HG03097 (cell line): ENCODE measurements at regions not wholly inside any gene's neighbourhood (a gene's known extent, or its start where the extent isn't known, plus 50 kb on each side); places are given as distances from the start of the nearest gene placed in this dataset.
"Not testable (repeated sequence)": the region's sequence is repeated elsewhere in the genome, so short reads cannot be mapped to it uniquely, and the experiment has no call there.

Source experiments
- ATAC-seq: cut with Tn5 transposase; IDR thresholded peaks from one replicate; pipeline ENCODE4 v1.9.1; 2021; ENCODE audit not compliant: unreplicated experiment, low FRiP score

DNA sequence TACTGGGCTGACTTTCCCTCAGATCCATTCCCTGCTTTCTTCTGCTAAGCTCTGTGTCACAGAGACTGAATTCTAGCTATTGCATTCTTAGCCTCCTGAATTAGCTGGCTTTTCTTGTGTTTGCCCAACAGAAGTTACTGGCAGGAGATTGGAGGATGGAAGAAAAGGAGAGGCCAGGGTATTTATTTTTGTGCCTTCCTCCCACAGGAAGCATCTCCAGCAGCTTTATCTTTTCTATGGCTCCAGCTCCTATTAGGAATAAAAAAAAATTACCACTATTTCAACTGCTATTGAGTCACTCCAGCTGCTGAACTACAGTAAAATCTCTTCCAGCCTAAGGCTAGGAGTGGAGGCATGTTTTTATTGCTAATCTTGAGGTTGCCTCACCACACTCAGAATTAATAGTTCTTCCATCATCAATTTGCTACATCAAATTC, 492.4 kb downstream of the RFPL4B start:
- no peak for ATAC-seq

DNA sequence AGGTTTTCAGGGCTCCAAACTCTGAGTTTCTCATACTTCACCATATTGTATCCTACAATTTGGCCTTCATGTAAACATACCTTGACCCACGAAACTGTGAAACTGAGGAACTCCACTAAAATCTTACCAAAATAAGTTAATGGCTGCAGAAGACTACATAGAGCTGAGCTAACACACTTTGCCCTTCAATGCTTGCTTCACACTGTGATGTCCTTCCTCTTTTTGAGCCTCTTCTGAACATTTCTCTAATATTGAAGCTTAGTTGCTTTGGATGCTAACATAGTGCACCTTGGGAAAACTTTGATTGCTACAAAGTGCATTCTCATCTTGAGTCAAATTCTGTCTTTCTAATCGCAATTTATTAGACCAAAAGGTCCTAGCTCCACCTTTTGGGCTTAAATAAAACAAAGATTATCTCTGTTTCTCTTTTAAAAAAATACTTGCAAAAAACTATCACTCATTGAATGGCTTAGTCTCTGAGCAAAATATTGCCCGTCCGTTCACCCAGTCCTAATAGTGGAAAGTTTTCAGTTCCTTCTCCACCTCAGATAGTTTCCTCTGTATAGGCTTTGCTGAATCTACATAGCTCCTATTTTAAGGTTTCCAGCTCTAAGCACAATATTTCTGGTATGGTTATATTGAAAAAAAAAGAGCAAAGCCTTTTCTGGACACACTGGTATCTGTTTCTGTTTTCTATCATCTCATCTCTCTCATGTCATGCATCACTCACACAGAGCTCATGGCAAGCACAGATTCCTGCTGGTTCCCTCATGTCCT, 494.6 kb downstream of the RFPL4B start:
- no peak for ATAC-seq

DNA sequence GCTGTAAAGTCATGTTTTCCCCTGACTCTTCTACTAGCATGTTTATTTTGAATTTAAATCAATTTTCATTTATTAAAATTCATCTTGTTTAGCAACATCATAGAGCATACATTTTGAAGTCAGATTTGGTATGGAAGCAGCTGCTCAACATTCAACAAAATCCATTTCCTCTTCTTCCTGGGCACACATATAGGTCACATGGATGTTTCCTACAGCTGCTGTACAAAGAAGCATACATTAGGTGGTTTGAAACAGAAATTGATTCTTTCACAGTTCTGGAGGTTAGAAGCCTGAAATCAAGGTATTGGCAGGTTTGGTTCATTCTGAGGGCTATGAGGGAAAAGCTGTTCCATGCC, 495.2 kb downstream of the RFPL4B start:
- no peak for ATAC-seq

DNA sequence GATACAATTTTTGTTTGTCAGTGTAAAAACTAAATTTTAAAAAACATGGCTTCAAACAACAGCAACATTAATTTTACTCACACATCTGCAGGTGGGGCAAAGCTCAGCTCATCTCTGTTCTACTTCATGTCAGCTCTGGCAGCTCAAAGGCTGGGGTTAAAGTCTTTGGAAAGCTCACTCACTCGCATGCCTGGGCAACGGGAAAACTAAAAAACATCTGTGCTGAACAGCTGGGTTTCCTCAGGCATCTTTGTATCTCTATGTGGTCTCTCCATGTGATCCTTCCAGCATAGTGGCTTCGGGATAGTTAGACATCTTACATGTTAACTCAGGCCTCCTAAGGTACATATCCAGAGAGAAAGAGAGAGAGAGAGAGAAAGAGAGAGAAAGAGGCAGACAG, 499.6 kb downstream of the RFPL4B start:
- ATAC-seq: no peak

DNA sequence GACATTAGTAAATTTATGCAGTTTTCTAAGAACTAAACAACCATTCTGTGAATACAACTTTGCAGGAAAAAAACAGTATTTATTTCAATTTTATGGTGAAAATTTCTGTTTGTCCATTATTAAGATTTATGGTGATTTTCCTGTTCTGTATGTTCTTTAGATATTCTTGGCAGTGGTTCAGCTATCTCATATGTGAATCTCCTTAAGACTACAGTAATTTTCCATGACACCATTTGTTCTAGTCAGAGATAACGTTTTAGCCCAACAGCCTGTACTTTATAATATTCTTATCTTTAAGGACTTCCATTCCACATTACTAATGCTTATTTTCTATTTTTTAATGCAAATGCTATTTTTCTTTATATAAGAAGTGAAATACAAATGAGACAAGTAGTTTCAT, 504.0 kb downstream of the RFPL4B start:
- no peak for ATAC-seq

DNA sequence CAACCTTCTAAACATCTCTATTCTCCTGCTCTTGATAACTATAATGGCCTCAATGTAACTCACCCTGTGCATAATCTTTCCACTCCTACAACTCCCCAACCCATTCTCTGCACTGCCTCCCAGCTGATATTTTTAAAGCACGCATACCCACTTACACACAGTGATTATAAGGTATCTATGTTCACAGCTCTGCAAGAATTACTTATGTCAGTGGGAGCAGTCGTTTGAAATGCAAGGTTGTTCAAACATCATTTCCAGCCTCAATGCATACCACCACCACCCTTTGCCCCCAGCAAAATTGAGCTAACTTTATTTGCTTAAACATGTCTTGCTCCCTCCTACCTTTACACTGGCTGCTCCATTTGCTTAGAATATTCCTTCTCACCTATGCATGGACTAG, 506.0 kb downstream of the RFPL4B start:
- no peak for ATAC-seq

DNA sequence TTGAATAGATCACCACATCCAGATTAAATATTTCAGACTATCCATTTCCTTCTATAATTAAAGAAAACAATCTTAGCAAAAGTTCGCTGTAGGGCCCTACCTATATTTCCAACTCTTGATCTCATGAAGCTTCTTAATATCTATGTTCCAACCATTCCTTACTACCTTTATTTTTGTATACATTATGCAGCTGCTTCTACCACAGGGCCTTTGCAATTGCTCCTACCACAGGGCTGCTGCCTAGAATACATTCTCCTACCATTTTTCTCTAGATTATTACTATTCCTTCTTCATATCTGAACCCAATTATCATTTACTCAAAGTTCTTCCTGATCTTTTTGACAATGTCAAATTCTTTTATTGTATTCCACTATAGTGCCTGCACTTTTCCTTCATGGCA, 516.6 kb downstream of the RFPL4B start:
- no peak for ATAC-seq

DNA sequence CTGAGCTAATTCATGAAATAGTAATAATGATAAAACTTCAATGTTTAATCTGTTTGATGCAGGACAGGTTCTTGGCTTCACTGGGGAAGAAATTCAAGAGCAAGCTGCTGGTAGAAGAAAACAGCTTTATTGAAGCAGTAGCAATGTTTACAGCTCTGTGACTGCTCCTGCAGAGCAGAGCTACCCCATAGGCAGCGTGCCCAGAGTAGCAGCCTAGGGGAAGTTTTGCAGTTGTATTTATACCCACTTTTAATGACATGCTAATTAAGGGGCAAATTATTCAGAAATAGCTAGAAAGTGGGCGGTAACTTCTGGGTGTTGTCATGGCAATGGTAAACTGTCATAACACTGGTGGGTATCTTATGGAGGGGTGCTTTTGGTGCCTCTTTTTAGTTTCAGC, 518.0 kb downstream of the RFPL4B start:
- no peak for ATAC-seq

DNA sequence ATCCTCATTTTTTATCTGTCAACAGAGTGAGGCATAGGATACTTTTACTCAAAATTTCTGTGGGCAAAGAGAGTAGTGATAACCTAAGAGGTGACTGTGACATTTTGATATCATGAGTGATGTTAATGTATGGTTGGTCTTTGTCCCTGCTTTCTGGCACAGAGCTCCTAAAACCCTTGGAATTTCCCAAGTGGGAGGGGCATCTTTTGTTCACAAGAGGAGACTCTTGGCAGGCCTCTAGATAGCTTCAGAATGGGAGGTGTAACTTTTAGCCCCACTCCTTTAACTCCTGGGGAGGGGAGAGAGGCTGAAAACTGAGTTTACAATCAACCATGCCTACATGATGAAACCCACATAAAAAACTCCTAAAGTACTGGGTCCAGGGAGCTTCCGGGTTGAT, 527.8 kb downstream of the RFPL4B start:
- ATAC-seq: no peak

DNA sequence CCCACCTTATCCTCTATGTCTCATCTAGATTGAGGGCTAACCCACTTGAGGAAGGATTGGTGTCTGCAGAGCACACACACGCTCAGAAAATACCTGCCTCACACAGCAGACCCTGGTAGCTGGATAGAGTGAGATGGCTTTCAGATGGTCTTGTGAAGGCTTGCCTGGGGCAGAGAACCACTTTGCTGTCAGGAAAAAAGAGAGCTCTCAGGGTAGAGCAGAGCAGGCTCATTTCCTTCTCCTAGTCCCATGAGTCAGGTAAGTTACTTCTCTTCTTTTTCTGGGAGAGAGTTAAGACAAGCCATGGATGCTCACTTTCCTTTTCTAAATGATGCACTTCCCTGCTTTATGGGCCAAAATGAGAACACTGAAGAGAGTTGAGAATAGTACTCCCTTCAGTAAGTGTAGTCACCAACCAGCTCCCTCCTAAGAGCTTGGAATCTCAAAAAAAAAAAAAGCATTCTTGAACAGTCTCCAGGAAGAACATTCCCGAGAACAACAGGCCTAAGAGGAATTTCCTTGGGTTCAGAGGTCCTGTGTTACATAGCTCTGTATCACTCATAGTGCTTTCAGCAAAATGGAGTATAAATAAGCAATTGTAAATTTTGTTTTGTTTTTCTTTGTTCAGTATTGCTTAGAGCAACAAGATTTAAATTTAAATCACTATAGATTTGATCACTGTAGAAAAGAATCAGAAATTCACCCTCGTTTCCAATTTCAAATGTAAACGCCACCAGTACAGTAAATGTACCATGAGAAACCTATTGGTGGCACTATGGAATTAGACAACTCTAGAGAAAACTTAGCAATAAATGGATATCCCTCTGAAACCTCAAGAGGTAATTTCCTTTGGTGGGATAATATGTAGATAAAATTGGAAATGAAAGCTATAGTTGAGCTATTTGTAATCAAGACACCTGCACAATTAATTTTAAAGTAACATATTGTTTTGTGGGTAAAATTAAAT, 530.3 kb downstream of the RFPL4B start:
- ATAC-seq: no peak

DNA sequence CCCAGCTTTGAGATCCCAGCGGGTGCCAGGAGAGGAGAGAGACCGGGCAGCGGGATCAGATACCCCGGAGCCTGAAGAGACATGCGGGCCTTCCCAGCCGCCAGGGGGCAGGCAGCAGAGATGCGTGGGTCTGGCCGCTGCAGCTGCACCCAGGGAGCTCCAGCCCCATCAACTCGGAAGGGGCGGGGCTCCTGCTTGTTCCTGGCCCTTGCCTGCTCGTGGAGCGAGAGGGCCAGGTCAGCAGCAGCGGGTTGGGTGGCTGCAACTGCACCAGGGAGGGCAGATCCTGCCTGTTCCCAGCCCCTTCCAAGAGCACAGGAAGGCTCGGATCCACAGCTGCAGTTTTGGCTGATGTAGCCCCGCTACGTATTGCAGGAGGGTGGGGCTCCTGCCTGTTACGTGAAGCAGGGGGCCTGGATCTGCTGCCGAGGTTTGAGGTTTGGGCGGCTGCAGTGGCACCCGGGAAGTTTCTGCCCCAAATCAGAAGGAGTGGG, 532.8 kb downstream of the RFPL4B start:
- ATAC-seq: no peak

DNA sequence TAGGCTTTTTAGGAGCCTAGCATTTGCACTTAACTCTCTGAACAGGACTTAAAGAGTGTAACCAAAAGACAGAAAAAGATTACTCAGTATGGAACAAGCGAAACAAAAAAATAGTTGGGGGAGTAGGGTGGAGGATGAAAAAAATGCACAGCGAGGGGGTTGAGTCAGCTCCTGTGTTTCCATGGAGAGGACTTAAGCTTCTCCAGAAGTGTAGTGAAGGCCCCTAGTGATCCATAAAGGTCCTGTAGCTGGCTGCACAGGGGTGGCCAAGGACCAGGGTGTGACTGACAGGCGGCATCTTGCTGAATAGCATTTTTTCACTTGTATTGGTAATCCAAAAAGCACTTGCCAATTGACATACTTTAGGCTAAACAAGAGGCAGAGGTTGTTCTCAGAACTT, 533.9 kb downstream of the RFPL4B start:
- ATAC-seq: no peak

DNA sequence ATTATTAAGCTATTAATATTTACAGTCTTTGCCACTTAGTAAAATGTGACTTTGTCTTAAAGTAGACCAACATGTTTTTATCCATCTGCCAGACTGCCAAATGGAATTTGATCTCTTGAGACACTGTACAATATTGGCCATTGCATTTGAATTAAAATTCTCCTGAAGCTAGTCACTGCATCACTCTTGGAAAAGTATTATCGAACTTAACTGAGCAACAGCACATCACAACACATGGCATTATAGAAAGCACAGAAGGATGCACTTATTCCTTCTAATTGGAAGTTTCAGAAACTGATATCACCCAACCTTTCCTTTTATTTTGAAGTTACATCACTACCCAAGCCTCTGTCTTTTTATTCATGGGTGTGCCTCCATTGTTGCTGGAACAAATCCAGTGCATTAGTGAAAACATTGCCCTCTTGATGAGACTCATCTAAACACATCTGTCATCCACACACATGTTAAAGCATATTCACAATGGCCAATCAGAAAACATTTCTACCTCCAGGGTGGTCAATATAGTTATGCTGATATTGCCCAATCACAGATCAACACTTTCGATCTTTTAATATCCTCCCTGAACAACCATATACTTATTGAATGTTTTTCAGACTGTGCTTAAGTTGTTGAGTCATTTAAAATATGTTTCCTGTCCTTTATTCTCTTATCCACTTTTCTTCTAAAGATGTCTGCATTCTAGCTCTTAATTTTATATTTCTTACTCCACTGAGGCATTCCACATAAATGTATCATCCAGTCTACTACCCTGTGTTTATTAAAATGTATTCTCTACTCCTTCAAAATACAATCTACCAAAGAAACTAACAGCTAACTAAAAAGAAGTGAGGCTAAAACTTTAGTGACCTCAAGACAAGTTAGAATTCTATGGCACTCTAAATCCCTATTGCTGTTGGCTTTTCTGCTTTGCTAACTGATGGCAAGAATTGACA, 535.0 kb downstream of the RFPL4B start:
- ATAC-seq: no peak

DNA sequence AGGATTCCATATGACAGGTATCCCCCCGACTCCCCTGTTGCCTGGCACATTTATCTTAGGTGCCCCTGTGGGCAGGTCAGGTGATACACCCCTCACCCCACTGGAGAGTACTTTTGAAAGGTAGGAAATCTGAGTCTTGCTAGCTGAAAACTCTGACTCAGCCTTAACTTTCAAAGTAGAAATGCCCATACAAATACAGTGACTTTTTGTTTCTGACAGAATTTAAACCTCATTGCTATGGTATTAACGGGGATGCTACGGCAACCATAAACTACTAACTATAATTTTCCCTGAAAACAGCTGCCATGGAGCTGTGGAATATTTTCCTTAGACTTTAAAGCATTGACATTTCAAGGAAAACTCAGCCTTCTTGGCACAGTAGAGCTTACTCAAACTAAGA, 536.0 kb downstream of the RFPL4B start:
- ATAC-seq: no peak

DNA sequence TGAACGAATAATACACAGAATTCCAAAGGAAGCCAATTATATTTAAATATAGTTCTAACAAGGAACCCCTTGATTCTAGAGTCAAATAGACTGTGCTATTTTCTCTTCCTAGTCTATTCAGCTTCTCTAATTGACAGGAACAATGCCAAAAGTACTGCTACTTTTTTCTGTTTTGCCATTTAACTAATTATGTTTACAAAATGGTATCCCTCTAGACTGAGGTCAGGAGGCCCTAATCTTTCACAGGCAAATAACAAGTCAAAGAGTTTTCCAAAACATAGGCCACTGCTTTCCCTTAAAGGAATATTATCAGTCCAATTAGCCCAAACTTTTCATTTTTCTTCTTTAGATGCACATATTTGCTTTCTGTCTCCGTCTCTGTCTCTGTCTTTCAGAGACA, 539.3 kb downstream of the RFPL4B start:
- ATAC-seq: no peak

DNA sequence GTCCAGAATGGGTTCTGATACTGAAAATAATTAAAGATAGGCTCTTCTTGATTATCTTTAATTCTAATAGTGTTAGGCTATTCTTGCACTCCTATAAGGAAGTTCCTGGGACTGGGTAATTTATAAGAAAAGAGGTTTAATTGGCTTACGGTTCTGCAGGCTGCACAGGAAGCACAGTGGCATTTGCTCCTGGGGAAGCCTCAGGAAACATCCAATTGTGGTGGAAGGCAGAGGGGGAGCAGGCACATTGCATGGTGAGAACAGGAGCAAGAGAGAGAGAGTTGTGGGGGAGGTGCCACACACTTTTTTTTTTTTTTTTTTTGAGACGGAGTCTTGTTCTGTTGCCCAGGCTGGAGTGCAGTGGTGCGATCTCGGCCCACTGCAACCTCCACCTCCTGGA, 540.3 kb downstream of the RFPL4B start:
- not testable (repeated sequence) for ATAC-seq

DNA sequence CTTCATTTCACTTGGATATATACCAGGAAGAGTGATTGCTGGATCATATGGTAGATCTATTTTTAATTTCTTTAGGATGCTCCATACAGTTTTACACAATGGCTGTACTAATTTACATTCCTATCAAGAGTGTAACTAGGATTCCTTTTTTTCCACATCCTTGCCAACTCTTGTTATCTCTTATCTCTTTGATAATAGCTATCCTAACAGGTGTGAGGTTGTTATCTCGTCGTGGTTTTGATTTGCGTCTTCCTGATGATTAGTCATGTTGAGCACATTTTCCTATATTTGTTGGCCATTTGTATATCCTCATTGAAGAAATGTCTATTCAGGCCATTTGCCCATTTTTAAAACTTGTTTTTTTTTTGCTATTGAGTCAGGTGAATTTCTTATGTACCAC, 552.4 kb downstream of the RFPL4B start:
- no peak for ATAC-seq

DNA sequence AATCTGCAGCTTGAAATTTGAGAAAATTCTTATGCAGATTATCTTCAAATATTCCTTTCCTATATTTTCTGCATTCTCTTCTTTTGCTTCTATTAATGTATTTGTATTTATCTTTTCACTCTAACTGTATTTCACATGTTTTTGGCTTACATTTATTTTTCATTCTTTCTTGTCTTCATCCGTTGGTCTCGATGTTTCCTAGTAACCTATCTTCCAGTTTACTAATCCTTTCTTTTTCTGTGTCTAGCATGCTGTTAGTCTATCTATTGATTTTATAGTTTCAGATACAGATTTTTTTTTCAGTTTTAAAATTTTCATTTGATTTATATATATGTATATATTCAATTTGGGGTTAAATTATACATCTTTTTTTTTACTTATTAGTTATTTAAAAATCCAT, 556.2 kb downstream of the RFPL4B start:
- ATAC-seq: no peak

DNA sequence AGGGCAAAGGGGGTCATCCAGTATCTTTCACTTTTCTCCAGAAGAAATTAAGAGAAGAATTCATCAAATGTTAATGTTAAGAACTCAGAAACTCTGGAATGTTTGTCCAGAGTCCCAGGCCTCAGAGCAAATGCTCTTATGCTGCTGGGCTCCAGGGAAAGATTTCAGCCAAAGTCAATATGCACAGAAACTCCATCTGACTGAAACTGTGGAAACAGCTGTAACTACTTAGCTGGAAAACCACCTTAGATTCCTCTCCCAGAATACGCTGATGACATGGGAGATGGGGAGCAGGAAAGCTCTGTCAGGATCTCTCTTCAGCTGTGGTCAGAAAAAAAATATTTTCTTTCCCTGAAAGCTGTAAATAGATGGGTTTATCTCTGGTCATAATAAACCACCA, 559.6 kb downstream of the RFPL4B start:
- ATAC-seq: no peak

DNA sequence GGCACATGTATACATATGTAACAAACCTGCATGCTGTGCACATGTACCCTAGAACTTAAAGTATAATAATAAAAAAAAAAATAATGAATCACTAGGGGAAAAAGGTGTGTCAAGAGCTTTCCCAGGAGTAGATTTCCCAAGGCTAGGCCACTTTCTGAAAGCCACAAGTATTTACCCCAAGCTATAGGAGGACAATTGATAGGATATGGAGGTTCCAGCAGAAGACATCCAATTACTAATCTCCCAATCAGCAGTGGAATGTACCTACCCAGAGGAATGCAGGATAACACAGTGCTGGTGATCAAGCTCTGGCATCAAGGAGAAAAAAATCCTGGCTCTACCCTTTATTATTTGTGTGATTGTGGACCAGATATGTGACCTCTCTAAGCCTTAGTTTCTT, 562.7 kb downstream of the RFPL4B start:
- ATAC-seq: no peak

DNA sequence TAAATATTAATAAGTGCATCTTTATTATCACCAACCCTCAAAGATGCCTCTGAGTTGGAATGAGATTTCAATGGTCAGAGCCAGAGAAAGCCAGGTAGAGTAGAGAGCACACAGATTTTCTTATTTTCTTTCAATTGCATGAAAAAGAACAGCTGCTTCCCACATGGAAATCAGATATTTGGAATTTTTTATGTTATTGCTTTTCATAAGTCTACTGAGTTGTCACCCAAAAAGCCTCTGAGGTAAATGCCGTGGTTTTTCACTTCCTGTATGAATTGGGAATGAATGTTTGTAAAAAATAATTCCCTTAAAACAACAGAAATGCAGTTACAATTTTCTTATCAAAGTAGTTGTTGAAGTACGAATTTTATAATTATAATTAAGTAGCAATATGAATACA, 563.1 kb downstream of the RFPL4B start:
- ATAC-seq: no peak
